Gastroesophageal sphincter (tissue), 3 donors: ENCODE measurements at regions not wholly inside any gene's neighbourhood (a gene's known extent, or its start where the extent isn't known, plus 50 kb on each side); places are given as distances from the start of the nearest gene placed in this dataset.
"Not testable (repeated sequence)": the region's sequence is repeated elsewhere in the genome, so short reads cannot be mapped to it uniquely, and the experiment has no call there.

Source experiments
- POLR2A ChIP-seq, 2 donors: fragments of 450-650 bp; IDR thresholded peaks; one replicate each; pipeline ENCODE4 v1.6.1; 2017; ENCODE audit warnings: antibody characterized with exemption in 2 of 2, mild to moderate bottlenecking in 2 of 2, moderate library complexity in 1 of 2
- TF ChIP-seq, protein P1 (sequence below), 4 experiments: fragments of 200-600 bp in 2 of 4; fragments of 450-650 bp in 2 of 4; sonication (generic) in 1 of 4; IDR thresholded peaks; one replicate each; pipeline ENCODE4 v1.5.1; 2017 to 2019; ENCODE audit warnings: antibody characterized with exemption in 4 of 4, mild to moderate bottlenecking in 2 of 4, moderate library complexity in 2 of 4

DNA sequence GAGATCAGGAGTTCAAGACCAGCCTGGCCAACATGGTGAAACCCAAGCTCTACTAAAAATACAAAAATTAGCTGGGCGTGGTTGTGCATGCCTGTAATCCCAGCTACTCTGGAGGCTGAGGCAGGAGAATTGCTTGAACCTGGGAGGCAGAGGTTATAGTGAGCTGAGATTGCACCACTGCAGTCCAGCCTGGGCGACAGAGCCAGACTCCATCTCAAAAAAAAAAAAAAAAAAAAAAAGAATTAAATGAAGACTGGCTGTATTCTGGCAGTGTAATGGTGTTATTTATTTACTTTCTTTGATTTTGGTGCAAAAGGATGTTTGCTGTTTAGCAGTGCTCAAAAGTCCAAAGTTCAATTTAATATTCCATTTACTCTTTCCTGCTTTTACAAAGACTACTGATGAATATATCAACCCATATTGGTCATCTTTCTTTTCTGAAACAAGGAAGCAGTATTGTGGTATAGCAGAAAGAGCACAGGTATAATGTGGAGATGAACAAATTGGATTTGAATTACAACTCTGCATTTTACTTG lies 198.4 kb upstream of the AHR start:
- TF ChIP-seq, protein P1, sequence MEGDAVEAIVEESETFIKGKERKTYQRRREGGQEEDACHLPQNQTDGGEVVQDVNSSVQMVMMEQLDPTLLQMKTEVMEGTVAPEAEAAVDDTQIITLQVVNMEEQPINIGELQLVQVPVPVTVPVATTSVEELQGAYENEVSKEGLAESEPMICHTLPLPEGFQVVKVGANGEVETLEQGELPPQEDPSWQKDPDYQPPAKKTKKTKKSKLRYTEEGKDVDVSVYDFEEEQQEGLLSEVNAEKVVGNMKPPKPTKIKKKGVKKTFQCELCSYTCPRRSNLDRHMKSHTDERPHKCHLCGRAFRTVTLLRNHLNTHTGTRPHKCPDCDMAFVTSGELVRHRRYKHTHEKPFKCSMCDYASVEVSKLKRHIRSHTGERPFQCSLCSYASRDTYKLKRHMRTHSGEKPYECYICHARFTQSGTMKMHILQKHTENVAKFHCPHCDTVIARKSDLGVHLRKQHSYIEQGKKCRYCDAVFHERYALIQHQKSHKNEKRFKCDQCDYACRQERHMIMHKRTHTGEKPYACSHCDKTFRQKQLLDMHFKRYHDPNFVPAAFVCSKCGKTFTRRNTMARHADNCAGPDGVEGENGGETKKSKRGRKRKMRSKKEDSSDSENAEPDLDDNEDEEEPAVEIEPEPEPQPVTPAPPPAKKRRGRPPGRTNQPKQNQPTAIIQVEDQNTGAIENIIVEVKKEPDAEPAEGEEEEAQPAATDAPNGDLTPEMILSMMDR (IDR thresholded peaks at IDR 0.05), result not testable (repeated sequence)
- TF ChIP-seq POLR2A (IDR thresholded peaks at IDR 0.05), result not testable (repeated sequence)
